GM18907 (cell line): ENCODE measurements at regions not wholly inside any gene's neighbourhood (a gene's known extent, or its start where the extent isn't known, plus 50 kb on each side); places are given as distances from the start of the nearest gene placed in this dataset.

Source experiments
- ATAC-seq: cut with Tn5 transposase; IDR thresholded peaks from one replicate; pipeline ENCODE4 v1.9.1; 2021; ENCODE audit warnings: mild to moderate bottlenecking, moderate library complexity; ENCODE audit not compliant: unreplicated experiment

- ATAC-seq = no peak
Measured at GRCh38 chr2:107202962-107203591, 317.1 kb upstream of the ST6GAL2 start.

- ATAC-seq = no peak
Measured at GRCh38 chr2:107215401-107216350, 329.7 kb upstream of the ST6GAL2 start.

GRCh38 chr2:107218208-107218607 is 332.2 kb upstream of the ST6GAL2 start:
- ATAC-seq = no peak

- no peak for ATAC-seq
Measured at GRCh38 chr2:107222466-107222865, 336.5 kb upstream of the ST6GAL2 start.

GRCh38 chr2:107235491-107236254 is 349.7 kb upstream of the ST6GAL2 start:
- ATAC-seq = no peak

GRCh38 chr2:107242811-107243210 is 356.8 kb upstream of the ST6GAL2 start:
- no peak for ATAC-seq

- ATAC-seq = no peak
Measured at GRCh38 chr2:107248932-107249331, 363.0 kb upstream of the ST6GAL2 start.

GRCh38 chr2:107255744-107256143 is 369.8 kb upstream of the ST6GAL2 start:
- ATAC-seq = no peak

- no peak for ATAC-seq
Measured at GRCh38 chr2:107258531-107259407, 372.8 kb upstream of the ST6GAL2 start.

GRCh38 chr2:107259408-107260195 is 373.6 kb upstream of the ST6GAL2 start:
- no peak for ATAC-seq

- ATAC-seq = no peak
Measured at GRCh38 chr2:107263628-107264027, 377.7 kb upstream of the ST6GAL2 start.

GRCh38 chr2:107264184-107264583 is 378.2 kb upstream of the ST6GAL2 start:
- no peak for ATAC-seq

GRCh38 chr2:107266555-107266954 is 380.6 kb upstream of the ST6GAL2 start:
- no peak for ATAC-seq

- no peak for ATAC-seq
Measured at GRCh38 chr2:107267086-107267485, 381.1 kb upstream of the ST6GAL2 start.

GRCh38 chr2:107276034-107276433 is 390.1 kb upstream of the ST6GAL2 start:
- no peak for ATAC-seq

GRCh38 chr2:107278672-107279071 is 392.7 kb upstream of the ST6GAL2 start:
- ATAC-seq = no peak

GRCh38 chr2:107281637-107282036 is 395.7 kb upstream of the ST6GAL2 start:
- ATAC-seq = no peak

GRCh38 chr2:107282135-107282534 is 396.2 kb upstream of the ST6GAL2 start:
- no peak for ATAC-seq

GRCh38 chr2:107285621-107286299 is 399.8 kb upstream of the ST6GAL2 start:
- no peak for ATAC-seq
